NCI-H446 treated with DMSO at 0.1 percent for 48 hours (cell line): ENCODE measurements at regions not wholly inside any gene's neighbourhood (a gene's known extent, or its start where the extent isn't known, plus 50 kb on each side); places are given as distances from the start of the nearest gene placed in this dataset.

Source experiments
- DNase-seq: peaks from one replicate; lab custom pipeline; 2025; lab: John Stamatoyannopoulos, UW

DNA sequence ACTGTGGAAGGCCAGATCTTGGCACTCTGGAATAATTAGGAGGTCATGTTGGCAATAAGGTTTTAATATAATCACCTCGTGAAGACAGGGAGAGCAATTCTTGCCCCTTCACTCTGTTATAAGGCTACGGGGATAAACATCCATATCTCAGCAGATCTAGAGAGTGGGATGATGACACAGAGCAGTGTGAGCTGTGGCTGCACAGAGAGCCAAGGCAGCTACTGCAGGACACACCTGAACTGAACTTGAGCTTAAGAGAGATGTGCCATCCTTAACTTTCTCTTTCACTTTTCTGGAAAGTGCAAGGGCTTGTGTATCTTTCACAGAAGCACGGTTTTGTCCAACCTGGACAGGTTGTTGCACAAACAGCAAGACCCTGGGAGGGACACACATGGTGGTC lies 174.7 kb downstream of the GATA3 start:
- no peak for DNase-seq

GRCh38 chr10:8230902-8231301 lies 176.4 kb downstream of the GATA3 start:
- DNase-seq = no peak

- no peak for DNase-seq
Observed at GRCh38 chr10:8233049-8233448, 178.6 kb downstream of the GATA3 start.

GRCh38 chr10:8233832-8234259 lies 179.4 kb downstream of the GATA3 start:
- no peak for DNase-seq

DNA sequence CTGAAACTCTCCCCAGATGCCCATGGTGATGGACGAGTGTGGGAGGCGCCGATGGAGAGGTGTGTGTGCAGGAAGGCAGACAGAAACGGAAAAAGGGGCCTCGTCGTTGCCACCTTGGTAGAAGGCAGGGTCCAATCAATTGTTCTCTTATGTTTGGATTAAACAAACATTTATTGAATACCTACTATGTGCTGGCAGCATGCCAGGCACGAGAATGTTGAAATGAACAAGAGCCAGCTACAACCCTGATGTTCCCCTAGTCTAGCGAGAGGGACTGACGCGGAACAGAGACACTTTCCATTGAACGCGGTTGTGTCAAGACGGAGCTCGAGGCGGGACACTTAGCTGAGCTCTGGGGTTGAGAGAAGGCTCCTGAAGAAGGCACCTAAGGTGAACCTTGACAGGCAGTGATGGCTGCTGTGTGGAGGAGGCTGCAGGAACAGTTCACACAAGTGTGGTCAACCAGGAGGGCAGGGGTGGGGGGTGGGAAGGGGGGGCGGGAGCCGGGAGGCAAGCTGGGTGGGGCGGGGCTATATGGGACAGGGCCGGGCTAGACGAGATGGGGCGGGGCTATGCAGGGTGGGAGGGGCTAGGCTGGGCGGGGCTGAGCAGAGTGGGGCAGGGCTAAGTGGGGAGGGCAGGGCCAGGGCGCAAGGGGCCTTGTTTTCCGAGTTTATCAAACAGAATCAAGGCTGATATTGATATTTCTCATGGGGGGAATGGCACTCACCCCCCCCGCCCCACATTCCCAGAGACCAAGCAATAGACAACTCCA lies 181.0 kb downstream of the GATA3 start:
- DNase-seq = no peak

DNA sequence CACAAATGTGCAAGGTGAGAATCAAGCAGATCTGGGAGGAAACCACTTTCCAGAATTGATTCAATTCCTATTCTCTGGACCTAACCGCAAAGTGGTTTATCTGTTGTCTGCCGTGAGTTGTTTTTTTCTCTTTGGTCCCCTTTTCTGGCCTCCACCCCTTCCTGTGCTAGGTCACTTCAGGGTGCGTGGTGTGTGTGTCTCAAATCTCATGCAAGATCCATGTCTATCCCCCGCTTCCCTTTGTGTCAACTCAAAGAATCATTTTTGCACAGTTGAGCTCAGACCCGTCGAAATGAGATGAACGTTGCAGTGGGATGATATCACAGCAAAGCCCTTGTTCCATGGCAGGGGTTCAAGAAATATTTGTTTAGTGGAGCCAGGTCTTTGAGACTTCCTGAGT lies 184.5 kb downstream of the GATA3 start:
- no peak for DNase-seq

DNA sequence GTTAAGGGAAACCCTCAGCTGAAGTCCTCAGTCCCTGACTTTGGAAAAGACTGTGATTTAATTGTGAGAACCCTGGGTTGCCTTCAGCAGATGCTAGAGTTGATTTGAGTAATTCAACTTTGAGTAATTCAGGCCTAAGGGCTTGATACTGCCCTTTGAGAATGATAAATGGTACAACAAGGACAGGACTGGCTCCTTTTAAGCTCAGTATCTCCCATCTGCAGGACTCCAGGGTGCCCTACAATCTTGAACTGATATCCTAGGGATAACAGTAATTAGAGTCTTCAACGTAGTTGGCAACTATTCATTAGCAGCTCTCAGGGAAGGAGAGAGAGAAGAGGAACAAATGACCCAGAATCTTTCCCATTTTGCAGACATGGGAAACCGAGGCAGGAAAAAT lies 186.4 kb downstream of the GATA3 start:
- DNase-seq = no peak

- DNase-seq = no peak
Observed at GRCh38 chr10:8242295-8242872, 187.9 kb downstream of the GATA3 start.

- no peak for DNase-seq
Observed at GRCh38 chr10:8245131-8245813, 190.8 kb downstream of the GATA3 start.

DNA sequence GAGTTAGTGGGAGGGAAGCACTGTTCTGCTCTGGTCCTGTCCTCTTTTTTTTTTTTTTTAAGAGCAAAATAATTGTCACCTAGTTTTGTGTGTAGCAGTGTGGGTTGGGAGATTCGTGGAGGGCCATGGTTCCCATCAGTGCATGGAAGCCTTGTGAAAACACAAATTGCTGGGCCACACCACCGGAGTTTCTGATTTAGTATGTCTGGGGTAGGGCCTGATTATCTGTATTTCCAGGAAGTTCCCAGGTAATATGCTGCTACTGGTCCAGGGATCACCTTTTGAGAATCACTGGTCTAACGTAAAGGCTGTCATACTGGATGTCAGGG lies 191.3 kb downstream of the GATA3 start:
- no peak for DNase-seq

- DNase-seq = no peak
Observed at GRCh38 chr10:8246548-8246947, 192.1 kb downstream of the GATA3 start.

- no peak for DNase-seq
Observed at GRCh38 chr10:8247191-8247590, 192.7 kb downstream of the GATA3 start.

- DNase-seq = no peak
Observed at GRCh38 chr10:8248868-8249267, 194.4 kb downstream of the GATA3 start.

DNA sequence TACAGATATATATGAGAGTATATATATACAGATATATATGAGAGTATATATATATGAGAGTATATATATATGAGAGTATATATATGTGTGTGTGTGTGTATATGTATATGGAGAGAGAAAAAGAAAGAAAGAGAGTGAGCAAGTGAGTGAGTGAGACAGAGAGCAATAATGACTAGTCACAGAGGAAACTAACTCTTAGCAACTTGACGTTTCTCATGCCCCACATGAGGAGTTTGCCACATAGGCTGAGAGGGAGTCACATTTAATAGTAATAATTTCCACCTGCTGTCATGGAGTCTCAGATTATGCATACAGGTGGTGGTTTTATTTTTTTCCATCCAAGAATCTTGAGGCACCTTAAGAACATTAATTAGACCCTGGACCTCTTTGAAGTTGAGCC lies 199.9 kb downstream of the GATA3 start:
- DNase-seq = no peak

GRCh38 chr10:8255301-8255700 lies 200.8 kb downstream of the GATA3 start:
- no peak for DNase-seq

DNA sequence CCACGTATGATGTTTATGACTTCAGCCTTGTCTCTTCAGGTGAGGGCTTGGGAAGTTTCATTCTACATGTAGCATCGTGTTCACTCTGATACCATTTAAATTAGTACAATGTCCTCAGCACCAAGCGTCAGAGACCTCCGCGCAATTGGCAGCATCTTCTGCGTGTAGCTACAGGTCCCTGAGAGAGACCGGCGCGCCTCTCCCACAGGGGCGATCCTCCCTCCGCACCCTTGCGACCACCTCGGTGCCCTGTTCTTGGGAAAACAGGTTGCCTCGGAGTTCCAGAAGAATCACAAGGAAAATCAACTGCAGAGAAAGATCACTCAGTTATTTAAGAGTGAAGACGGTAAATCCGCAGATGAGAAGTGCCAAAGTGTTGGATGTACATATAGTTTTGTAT lies 206.2 kb downstream of the GATA3 start:
- DNase-seq = no peak

DNA sequence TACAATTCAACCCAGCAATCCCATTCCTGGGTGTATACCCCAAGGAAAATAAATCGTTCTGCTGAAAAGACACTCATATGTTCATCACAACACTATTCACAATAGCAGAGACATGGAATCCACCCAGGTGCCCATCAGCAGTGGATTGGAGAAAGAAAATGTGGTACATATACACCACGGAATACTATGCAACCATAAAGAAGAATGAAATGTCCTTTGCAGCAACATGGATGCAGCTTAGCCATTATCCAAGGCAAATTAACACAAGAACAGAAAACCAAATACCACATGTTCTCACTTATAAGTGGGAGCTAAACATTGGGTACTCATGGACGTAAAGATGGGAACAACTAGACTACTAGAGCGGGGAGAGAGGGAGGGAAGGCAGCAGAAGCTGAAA lies 207.8 kb downstream of the GATA3 start:
- DNase-seq = no peak

- no peak for DNase-seq
Observed at GRCh38 chr10:8269976-8270375, 215.5 kb downstream of the GATA3 start.

DNA sequence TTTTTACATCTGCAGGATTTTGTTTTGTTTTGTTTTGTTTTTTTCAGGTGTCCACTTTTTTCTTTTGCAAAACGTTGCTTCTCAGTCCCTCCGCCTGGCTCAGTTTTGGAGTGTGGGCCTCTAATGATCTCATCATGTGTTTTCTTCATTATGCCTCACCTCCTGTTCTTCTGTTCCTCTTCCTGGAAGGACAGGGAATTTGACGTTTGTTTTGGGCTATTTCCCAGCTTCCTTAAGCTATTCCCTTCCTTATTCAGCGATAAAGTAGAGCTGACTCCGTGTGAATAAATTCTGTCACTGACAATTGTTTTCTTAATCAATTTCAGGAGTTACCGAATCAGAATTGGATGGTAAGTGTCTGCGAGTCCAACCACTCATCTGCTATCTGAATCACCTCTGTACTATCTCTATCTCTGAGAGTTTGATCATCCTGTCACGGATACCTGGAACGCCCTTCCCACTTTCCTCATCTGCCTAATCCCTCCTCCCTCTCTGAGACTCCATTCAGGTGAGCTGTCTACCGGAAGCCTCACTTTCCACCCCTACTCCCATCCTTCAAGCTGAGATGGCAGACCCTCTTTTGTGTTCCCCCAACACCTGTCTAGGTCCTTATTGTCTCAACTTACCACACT lies 218.4 kb downstream of the GATA3 start:
- DNase-seq = no peak

GRCh38 chr10:8273749-8274148 lies 219.3 kb downstream of the GATA3 start:
- no peak for DNase-seq

DNA sequence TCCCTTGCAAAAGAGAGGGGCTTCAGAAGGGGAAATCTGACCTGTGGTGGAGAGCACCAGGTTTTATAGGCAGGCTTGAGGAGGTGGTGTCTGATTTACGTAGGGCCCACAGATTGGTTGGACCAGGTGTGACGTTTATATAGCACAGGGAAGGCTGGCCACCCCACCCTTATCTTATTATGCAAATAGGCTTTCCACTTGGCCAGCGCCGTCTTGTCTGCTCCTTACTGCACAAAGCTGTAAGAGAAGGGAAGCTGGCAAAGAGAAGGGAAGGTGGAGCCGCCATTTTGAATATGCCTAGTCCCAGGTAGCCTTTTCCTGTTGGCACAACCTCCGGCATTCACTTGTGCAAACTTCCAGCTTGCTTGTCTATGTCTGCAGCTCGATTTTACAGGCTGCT lies 221.4 kb downstream of the GATA3 start:
- DNase-seq = no peak

GRCh38 chr10:8278099-8278498 lies 223.6 kb downstream of the GATA3 start:
- DNase-seq = no peak

DNA sequence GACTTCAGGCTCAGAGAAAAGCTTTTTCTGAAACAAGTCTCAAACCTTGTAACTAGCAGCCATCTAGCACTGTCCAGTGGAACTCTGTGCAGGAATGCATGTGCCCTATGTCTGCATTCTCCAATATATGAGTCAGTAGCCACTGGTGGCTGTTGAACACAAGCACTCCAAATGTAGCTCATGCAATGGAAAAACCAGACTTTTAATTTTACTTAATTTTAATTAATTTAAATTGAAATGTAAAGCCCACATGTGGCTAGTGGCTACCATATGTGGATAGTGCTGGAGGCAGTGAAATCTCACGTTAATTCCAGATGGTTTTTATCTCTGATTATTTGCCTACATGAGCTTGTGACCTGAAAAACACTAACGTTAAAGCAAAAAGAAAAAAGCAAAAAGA lies 225.1 kb downstream of the GATA3 start:
- no peak for DNase-seq
